Activated CD8-positive, alpha-beta memory T cell treated with anti-CD3 and anti-CD28 coated beads, Interleukin-2, amount 50 U/mL, for 48 hours (primary cell): ENCODE measurements at regions not wholly inside any gene's neighbourhood (a gene's known extent, or its start where the extent isn't known, plus 50 kb on each side); places are given as distances from the start of the nearest gene placed in this dataset.

Experiments
- DNase-seq: peaks from one replicate; pipeline ENCODE4 v3.0.0-alpha.2; 2020

DNA sequence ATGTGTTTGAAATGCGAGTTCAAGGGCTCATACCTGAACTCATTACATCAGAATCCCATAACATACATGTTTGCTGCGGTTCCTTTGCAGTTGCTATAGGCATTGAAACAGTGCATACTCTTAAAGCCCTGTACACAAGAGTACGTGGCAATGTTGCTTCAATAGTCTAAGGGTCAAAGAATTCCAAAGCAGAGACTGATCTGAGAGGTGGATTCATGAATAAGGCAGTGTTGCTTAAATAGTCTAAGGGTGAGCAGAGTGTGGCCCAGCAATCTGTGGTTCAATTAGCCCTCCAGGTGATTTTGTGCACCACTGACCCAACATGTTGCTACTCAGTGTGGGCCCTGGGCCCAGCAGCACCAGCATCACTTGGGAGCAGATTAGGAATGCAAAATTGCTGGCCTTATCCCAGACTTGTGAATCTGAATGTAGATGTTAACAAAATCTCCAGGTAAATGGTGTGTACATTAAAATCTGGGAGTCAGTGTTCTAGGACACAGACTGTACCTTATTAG, 314.7 kb upstream of the UMPS start:
- DNase-seq = no peak

DNA sequence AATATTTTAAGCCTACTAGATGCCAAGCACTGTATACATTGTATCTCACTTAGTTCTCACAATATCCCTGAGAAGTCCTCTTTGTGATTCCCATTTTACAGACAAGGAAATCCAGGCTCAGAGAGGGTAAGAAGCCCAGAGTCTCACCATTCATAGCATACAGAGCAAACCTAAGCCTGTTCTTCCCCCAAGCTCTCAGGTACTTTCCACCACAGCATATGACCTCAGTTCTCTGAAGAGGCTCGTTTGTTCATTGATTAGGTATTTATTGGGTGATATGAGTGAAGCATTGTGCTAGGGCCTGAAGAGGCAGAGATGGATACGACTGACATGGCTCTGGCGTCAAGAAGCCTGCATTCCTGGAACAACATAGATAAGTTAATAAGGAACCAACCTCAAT, 310.9 kb upstream of the UMPS start:
- DNase-seq = no peak

DNA sequence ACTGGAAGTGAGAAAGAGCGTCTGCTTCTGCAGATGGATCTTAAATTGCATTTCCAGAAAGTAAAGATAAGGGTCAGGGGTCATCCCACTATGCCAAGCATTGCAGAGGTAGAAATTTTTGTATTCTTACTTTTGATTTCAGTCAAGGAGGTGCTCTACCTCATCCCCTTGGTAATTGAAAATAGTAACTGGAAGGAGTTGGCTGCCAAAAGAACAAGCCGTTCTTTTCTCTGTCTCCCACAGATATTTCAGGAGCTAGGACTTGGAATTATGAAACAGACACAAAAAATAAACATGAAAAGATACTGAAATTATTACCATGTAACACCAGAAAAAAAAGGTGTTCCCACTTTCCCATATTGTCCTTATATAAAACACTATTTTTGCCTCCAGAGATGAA, 309.9 kb upstream of the UMPS start:
- DNase-seq = no peak

DNA sequence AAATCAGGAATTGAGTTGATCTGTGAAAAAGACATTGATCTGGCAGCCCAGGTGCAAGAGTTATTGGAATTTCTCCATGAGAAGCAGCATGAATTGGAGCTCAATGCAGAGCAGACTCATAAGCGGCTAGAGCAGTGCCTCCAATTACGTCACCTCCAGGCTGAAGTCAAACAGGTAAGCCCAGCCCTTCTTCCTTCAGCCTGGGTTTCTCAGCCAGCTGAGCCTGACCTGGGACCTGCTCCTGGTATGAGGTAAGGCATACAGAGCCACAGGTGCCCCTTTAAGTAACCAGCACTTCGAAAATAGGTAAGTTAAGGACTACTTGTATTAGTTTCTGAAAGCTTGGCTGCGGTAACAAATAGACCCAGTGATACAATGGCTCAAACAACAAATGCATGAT, 307.4 kb upstream of the UMPS start:
- no peak for DNase-seq

DNA sequence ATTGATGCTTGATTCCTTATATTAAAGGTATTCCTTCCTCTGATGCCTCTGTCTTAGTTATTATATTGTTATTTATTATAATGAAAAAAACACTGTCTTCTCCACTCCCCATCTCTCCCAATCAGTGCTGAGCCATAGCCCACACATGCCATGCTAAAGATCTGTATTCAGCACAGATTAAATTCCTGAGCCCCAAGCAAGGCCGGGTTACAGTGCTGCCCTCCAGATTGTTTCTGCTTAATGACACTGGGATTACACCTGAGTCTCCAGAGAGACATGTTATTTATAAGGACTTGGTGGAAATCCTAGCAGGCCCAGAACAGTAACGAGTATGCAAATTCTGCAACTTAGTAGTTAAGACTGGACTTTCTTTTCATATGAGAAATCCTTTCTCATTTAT, 305.9 kb upstream of the UMPS start:
- no peak for DNase-seq

DNA sequence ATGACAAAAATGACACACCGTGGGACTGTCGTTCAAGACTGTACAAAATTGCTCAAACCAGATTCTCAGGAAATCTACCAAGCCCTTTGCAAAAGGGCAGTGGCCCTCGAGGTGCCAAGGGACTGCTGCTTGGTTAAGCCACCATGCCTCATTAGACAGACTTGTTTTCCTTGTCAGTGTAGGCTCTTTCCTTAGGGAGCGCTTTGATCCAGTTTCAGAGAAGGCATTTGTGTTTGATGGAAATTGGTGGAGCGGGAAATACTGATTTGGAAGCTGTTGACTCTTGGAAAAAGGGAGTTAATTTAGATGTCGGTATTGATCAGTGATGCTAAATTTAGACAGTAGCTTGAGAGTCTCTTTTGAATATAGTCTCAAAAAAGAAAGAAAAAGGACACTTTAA, 304.3 kb upstream of the UMPS start:
- DNase-seq = no peak

DNA sequence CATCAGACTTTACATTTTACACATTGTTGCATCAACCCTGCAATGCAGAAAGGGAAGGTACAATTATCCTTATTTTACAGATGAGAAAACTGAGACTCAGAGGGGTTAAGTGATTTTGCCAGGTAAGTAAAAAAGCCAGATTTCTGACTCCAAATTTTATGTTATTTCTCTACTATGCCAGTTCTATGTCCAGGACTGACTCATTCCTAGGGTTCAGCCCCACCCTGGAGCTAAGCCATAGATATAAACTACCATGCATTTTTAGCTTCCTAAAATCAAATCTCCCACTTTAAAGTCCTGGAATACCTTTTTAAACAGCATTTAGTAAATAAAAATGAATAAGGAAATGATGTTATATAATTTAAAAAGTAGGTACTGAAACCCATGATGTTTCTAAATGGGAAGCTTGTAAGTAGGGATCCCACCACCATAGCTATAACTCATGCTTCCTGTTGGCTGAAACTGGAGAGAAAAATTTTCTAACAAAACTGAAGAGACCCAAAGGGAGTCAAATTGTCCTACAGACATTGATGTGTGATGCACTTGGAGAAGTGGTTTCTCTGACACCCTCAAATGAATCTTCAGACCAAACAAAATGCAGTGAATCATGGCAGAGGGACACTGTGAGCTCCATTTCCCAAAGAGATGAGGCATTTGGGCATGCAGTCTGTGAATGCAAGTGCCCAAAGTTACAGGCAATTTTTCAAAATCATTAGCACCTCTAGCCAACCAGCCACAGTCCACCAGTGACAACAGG, 301.7 kb upstream of the UMPS start:
- DNase-seq = no peak

DNA sequence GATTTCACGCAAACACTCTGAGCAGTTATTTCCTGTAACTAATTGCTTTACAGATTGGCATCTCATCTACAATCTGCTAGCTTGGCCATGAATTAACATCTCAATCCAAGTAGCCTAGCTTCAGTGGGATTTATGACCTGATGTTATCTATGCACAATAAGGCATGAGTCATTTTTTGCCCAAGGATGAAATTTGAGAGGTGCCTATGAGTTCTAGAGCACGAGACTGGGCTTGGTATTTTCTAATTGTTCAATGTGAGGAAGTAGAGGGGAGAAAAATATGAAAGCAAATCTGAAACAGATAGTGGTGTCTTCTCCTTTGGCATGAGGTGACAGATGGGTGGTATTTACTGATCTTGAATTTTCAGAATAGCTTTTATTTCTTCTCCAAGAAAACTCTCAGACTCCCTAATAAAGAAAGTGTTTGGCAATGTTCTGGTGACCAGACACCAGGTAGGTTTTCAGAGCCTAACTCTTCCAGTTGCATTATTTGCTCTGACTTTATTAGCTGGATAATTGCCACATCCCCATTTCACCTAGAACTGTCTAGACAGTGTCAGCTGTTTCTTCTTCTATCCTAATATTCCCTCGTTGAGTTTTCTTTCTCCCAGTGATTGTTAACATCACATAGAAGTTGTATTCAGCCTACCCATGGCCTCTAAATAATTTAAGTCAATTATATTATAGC, 301.0 kb upstream of the UMPS start:
- no peak for DNase-seq

DNA sequence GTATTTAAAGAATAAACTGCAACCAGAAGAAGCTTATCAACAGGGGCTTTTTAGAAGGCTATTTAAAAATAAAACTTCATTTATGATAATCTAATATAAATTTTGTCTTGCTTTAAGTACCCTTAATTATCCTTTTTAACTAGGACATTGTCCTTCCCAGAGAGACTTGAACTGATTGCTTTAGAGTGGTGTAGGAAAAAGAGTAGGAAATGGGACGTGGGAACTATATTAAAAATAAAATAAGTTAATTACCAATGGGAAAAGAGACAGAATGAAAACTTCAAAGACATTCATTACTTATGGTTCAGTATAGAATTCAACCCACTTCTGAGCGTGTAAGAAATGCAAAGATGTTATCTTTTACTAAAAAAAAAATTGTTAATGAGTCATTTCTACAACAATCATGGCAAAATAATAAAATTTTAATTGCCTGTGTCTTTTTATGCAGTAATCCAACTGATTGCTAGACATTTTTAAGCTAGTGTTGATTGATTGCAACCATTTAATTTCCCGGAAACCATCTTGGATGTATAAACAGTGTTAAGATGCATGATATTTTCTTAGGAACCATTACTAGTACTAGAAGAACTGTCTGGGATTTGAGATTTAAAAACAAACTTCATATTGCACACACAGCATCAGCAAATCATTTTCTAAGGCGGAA, 298.8 kb upstream of the UMPS start:
- no peak for DNase-seq

DNA sequence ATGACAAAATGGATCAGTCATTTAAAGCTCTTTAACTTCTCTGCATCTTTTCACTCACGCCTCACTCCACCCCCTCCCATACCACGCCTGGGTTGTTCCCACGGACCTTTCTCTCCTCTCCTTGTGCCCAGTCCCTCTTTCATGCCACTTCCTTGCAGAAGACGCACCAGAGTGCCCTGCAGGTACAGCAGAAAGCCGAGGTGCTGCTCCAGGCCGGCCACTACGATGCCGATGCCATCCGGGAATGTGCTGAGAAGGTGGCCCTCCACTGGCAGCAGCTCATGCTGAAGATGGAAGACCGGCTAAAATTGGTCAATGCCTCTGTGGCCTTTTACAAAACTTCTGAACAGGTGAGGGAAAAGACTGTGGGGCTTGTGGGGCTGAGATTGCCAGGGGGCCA, 296.1 kb upstream of the UMPS start:
- no peak for DNase-seq

DNA sequence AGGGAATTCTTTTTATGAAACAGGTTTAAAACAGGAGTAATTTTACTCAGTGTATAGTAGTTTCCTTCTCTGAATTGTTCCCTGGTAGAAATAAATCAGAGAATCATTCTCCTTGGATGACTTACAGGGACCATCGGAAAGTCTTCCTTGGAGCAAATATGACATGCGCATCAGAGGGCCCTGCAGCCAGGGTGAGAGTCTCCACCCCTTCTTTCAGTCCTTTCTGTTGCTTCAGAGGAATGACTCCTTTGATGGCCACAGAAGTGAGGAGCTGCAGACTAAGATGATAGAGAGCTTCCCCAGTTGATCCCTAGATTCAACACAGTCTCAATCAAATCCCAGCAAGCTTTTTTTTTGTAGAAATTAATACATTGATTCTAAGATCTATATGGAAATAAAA, 294.8 kb upstream of the UMPS start:
- no peak for DNase-seq

DNA sequence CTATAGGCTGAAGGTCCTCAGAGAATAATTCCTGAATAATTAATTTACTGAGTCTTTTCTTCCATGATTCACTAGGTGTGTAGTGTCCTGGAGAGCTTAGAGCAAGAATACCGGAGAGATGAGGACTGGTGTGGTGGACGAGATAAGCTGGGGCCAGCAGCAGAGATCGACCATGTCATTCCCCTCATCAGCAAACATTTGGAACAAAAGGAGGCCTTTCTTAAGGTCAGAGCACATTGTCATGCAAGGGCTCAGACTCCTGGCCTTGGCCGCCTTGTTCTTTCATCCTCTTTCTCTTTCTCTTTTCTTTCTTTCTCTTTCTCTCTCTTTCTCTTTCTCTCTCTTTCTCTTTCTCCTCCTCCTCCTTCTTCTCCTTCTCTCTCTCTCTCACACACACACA, 291.4 kb upstream of the UMPS start:
- no peak for DNase-seq

DNA sequence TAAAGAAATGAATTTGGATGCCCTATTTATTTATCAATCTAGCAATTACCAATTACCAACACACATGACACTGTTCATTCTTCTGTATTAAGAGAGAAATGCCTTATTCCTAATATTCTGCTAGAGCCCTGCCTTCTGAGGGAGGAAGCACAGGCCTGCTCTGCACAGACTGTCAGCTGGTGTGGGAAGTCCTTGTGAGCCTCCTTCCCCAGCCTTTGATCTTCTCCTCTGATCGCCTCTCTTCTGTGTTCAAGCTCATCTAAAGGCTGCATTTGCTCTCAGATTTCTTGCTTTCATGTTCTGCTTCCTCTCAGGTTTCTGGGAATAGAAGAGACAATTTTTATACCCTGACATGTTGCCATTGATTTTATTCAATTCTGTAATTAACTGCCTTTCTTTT, 290.6 kb upstream of the UMPS start:
- DNase-seq = no peak

DNA sequence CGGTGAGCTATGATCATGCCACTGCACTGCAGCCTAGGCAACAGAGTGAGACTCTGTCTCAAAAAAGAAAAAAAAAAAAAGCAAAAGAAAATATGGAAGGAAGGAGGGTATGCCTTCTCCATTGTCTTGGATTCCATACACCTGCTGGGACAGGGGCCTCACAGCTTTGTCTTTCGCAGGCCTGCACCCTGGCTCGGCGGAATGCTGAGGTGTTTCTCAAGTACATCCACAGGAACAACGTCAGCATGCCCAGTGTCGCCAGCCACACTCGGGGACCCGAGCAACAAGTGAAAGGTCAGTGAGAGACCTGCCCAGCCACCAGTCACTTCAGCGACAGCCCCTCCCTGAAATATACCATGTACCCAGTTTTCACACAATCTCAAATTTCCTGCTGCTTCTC, 288.5 kb upstream of the UMPS start:
- no peak for DNase-seq

DNA sequence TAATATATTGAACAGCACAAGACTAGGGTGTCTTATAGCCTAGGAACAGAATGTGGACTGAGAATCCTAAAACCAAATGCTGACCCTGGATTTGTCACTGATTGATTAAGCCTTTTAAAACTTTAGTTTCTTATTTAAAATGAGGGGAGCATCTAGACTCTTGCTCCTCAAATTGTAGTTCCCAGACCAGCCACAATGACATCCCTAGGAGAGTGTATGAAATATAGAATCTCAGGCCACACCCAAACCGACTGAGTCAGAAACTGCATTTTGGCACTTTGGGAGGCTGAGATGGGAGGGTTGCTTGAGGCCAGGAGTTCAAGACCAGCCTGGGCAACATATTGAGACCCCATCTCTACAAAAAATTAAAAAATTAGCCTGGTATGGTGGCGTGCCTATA, 287.8 kb upstream of the UMPS start:
- no peak for DNase-seq

DNA sequence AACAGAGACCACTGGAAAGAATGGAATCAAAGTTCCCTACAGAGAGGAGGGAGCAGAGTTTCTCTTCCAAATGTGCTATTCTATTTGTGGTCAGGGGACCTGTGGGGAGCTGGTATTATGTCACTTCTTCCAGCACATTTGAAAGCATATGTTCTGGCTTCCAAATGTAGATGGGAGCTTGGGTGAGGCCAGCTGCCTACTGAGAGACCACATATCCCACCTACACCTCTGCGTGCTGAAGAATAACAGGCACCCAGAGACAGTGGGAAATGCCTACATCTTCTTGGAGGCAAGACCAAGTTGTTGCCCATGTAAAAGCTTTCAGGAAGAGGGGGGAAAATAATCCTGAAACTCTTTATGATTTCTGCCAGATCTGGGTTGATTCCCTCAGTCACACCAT, 286.8 kb upstream of the UMPS start:
- no peak for DNase-seq

DNA sequence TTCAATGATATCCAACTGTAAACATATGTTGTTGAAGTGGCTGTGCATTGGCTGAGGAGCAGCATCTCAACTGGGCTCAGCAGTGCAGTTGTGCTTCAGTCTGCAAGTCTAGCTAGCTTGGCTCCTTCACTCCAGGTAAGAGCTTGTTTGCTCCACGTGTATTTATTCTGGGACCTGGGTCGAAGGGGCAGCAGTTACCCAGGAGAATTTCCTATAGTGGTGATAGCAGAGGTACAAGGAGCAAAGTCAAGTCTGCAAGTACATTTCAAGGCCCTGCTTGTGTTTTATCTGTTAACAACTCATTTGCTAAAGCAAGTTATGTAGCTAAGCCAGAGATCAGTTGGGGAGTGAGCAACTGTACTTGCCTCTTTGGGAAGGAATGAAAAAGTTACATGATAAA, 286.2 kb upstream of the UMPS start:
- no peak for DNase-seq

DNA sequence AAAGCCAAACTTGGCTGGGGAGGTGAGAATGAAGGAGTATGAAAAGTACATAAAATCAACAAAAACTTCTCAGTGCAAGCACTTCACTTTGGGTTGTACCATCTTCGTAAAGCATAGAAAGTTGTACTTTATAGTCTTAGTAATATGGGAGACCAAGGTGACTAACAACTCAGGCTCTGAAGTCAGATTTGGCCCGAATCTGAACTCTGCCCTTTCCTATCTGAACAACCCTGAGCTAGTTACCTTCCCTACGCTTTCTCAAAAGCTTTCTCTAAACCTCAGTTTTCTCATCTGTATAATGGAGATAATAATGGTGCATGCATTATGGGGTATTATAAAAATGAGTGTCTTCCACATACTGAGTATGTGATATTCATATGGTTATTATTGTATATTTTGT, 285.4 kb upstream of the UMPS start:
- no peak for DNase-seq

DNA sequence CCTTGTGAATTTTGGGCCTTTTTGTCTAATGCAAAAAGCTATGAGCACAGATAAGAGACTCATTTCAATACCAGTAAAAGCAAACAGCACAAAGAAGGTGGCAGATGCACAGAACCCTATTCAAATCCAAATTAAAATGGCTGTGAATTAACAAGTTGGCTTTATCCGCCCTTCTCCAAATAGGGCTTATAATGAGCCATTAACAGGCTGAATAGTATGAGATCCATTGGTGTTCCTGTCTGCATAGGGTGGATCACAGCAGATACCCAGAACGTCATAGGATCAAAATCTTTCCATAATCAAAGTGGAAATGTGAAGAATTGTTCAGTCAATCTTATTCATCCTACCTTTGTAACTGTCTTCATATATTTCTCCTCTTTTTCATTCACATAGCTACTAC, 282.4 kb upstream of the UMPS start:
- no peak for DNase-seq

DNA sequence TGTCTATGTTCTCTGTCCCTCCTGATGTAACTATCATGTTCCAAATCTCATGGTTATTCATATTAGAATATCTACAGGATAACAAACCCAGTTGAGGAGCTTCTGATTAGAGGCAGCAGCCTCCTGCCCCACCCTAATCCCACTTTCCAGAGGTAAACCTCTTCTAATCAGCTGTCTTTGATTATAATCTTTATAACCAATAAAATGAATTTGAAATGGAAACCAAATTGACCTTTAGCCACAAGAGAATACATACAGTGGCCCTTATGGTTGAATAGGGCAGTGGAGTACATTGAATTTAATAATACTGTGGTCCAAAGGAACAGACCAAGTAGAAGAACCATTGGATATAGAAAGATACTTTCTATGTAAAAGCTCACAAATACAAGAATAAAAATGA, 281.3 kb upstream of the UMPS start:
- DNase-seq = no peak

DNA sequence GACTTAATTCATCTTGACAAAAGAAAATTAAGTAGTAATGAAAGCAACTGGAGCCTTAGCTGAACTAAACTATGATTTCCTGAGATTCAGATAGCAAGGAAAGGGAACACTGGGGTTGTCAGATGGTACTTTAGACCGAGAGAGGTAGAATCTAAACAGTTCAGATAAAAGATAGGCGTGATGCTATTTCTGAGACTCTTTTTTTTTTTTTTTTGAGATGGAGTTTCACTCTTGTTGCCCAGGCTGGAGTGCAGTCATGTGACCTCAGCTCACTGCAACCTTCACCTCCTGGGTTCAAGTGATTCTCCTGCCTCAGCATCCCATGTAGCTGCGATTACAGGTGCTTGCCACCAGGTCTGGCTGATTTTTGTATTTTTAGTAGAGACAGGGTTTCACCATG, 279.9 kb upstream of the UMPS start:
- no peak for DNase-seq

DNA sequence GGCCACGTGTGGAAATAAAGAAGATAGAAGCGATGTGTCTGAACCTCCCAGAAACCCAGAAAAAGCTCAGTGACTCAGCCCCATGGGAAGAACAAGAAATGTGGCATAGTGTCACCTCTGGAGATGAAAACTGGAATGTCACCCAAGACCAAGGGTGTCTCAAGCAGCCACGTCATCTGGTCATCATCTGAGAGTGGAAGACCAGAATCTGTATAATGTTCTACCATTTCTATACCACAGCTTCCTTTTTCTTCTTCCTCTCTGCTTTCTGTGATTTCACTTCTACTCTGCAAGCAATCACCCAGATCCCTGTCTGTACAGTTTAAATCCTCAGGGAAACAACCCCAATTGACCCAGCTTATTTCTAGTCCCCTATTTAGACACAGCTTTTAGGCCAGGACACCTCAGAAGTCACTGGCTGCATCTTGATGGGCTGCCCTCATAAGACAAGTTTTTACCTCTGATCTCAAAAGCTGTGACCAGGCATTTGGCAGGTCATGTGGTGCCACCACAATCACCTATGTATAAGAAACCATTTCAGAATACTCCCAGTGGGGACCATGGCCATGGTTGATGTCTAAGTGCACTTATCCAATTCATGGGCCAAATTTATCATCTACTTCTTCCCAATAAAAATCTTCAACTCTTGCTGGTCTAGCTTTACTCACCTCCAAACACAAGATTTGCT, 278.5 kb upstream of the UMPS start:
- DNase-seq = no peak

DNA sequence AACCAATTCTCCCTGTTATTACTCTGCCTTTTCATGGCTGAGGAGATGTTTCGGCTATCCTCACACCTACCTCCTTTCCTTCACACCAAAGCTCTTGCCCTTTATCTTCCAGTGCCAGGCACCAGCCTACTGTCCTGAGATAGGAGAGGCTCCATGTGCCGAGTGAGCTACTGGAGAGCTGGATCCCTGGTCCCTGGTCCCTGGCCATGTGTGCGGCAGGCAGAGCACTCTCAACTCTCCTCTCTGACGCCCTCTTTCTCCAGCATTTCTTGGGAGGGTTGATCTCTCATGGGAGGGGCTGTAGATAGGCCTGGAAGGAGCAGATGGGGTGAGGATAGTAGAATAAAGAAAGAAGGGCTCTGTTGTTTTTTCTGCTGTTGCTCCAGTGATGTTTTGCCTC, 277.1 kb upstream of the UMPS start:
- DNase-seq = no peak

DNA sequence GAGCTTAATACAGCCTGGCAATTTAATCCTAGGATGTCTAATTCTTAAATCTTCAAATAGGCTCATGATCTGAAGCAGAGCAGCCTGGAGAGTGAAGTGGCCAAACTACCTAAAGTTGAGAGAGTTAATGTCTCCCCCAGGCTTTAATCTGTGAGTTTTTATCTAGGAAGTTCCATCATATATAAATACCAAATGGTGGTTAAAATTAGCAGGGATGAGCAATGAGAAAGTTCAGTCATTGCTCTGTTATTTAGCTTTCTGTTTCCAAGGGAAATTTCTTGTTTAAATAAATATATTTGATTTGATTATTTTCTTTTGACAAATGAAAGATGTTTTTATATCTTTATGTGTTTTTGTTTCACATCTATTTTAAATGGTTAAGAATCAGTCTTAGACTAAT, 274.4 kb upstream of the UMPS start:
- DNase-seq = no peak
